ENCODE measurements at regions not wholly inside any gene's neighbourhood (a gene's known extent, or its start where the extent isn't known, plus 50 kb on each side); places are given as distances from the start of the nearest gene placed in this dataset.

DNA sequence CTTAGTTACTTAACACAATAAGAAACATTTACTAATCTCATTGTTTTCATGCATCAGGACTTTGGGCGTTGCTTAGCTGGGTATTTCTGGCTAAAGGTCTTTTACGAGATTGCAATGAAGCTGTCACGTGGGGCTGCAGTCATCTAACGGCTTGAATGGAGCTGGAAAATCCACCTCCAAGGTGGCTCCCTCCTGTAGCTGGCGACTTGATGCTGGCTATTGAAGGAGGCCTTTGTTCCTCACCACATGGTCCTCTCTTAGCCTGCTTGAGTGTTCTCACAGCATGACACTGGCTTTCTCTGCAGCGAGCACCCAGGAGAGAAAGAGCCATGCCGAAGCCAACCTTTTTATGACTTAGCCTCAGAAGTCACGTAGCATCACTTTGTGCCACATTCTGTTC lies 92.0 kb downstream of the NHLRC3 start (continued):
- TF ChIP-seq, protein P1, sequence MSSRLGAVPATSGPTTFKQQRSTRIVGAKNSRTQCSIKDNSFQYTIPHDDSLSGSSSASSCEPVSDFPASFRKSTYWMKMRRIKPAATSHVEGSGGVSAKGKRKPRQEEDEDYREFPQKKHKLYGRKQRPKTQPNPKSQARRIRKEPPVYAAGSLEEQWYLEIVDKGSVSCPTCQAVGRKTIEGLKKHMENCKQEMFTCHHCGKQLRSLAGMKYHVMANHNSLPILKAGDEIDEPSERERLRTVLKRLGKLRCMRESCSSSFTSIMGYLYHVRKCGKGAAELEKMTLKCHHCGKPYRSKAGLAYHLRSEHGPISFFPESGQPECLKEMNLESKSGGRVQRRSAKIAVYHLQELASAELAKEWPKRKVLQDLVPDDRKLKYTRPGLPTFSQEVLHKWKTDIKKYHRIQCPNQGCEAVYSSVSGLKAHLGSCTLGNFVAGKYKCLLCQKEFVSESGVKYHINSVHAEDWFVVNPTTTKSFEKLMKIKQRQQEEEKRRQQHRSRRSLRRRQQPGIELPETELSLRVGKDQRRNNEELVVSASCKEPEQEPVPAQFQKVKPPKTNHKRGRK (tag; IDR thresholded peaks at IDR 0.05): no peak

DNA sequence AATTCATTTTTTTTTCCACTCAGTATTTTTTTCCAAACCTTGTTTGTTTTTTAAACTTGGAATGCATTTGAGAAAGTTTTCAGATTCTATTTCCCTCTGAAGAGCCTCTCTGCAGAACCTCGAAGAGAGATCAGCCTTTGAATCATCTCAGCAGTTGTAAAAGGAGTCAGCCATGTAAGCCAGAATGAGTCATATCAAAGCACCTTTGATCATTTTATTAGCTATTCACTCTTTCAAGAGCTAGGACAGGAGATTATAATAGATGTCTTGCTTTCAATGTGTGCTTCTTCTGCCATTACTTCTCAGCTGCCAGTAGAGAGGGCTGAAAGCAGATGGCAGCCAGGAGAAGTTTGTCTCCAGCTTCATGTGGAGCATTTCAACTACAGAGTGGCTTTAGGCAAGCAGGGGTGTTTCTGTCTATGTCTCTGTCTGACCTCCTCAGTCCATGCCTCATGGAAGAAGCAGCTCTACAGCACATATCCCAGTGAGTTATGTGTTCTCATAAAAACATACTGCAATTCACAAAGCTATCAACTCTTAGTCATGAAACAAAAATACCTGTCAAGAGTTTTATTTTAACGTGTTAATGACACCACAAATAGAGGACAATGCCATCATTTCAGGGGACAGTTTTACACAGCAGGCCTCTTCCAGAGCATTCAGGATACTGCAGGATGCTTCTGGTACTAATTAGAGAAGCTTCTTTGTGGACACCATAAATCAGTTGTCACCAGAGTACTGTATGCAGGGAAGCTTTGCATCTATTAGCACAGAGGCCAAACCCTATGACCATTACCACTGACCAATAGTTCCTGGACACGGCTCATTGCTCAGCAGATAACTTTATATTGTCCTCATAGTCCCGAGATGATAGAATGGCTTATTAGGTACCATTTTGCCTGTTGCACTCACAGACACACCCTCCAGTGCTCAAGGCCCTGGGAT lies 94.3 kb downstream of the NHLRC3 start:
- DNase-seq (ENCODE audit: extremely low read depth in 1 of 4, low spot score in 3 of 4) (no peak), FAIRE-seq (no peak), ATAC-seq (no peak)
- Histone ChIP-seq H3K9me1 (ENCODE audit: control insufficient read depth, insufficient read depth, low read length) (no peaks in the 10 kb centered on the region), H3K4me3 (no peak overlapping the region), H4K20me1 (replicated peaks; ENCODE audit: control insufficient read depth, insufficient read depth, low read length) (no peaks in the 10 kb centered on the region), H3K9me3 (replicated peaks; ENCODE audit: control insufficient read depth, insufficient read depth, low read depth, low read length) (no peaks in the 10 kb centered on the region), H2AFZ (ENCODE audit: low read depth, low read length) (no peak overlapping the region), H3K4me2 (ENCODE audit: insufficient read depth, low read length) (no peak overlapping the region), H3K9ac (ENCODE audit: insufficient read depth in 1 of 2, low read depth in 2 of 2, low read length in 2 of 2) (no peak overlapping the region), H3K79me2 (ENCODE audit: control insufficient read depth, insufficient read depth, low read length) (no peaks in the 10 kb centered on the region), H3K4me1 (replicated peaks in 1 of 2; ENCODE audit: control insufficient read depth in 2 of 2, insufficient read depth in 2 of 2, low read length in 2 of 2) (no peaks in the 10 kb centered on the region), H3K27ac (ENCODE audit: extremely low read depth, low read depth, low read length) (no peak overlapping the region), H3K36me3 (ENCODE audit: control insufficient read depth, insufficient read depth, low read length) (no peaks in the 10 kb centered on the region), H3K27me3 (ENCODE audit: control insufficient read depth in 2 of 2, insufficient read depth in 2 of 2, low read length in 2 of 2) (no peaks in the 10 kb centered on the region)
- CTCF ChIA-PET (ENCODE audit: low intra/inter-chr PET ratio): no interaction called here
- BruUV-seq (replicated peaks): no TSS peak
- in situ Hi-C loops (cut with MboI): no loop called here
- TF ChIP-seq NR1H2 (CRISPR knock-in tag; IDR thresholded peaks at IDR 0.05) (no peak), ZNF644 (tag; IDR thresholded peaks at IDR 0.05; ENCODE audit: low read depth) (no peak), ZNF23 (CRISPR knock-in tag; IDR thresholded peaks at IDR 0.05) (no peak), U2AF1 (optimal IDR thresholded peaks at IDR 0.05; ENCODE audit: low read depth, low read length) (no peak), ZFPM2 (CRISPR knock-in tag; IDR thresholded peaks at IDR 0.05) (no peak), ZNF274 (IDR thresholded peaks at IDR 0.05; ENCODE audit: borderline replicate concordance, low read depth, low read length) (no peak), NR4A1 (CRISPR knock-in tag; IDR thresholded peaks at IDR 0.05) (no peak), NR4A1 (tag; IDR thresholded peaks at IDR 0.05) (no peak), RBM14 (IDR thresholded peaks at IDR 0.05; ENCODE audit: borderline replicate concordance, insufficient read depth, low read depth, low read length) (no peak), SIN3B (IDR thresholded peaks at IDR 0.05; ENCODE audit: low read depth) (no peak)
- TF ChIP-seq, protein P2, sequence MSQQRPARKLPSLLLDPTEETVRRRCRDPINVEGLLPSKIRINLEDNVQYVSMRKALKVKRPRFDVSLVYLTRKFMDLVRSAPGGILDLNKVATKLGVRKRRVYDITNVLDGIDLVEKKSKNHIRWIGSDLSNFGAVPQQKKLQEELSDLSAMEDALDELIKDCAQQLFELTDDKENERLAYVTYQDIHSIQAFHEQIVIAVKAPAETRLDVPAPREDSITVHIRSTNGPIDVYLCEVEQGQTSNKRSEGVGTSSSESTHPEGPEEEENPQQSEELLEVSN (IDR thresholded peaks at IDR 0.05; ENCODE audit: borderline replicate concordance in 1 of 2, extremely low read depth in 1 of 2, insufficient read depth in 1 of 2, insufficient read length in 1 of 2, low read depth in 1 of 2, low read length in 1 of 2, poor library complexity in 1 of 2, severe bottlenecking in 1 of 2): no peak
- TF ChIP-seq, protein P3, sequence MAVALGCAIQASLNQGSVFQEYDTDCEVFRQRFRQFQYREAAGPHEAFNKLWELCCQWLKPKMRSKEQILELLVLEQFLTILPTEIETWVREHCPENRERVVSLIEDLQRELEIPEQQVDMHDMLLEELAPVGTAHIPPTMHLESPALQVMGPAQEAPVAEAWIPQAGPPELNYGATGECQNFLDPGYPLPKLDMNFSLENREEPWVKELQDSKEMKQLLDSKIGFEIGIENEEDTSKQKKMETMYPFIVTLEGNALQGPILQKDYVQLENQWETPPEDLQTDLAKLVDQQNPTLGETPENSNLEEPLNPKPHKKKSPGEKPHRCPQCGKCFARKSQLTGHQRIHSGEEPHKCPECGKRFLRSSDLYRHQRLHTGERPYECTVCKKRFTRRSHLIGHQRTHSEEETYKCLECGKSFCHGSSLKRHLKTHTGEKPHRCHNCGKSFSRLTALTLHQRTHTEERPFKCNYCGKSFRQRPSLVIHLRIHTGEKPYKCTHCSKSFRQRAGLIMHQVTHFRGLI (CRISPR knock-in tag; IDR thresholded peaks at IDR 0.05): no peak
- TF ChIP-seq, protein P4, sequence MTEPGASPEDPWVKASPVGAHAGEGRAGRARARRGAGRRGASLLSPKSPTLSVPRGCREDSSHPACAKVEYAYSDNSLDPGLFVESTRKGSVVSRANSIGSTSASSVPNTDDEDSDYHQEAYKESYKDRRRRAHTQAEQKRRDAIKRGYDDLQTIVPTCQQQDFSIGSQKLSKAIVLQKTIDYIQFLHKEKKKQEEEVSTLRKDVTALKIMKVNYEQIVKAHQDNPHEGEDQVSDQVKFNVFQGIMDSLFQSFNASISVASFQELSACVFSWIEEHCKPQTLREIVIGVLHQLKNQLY (CRISPR knock-in tag; conservative IDR thresholded peaks at IDR 0.05): no peak
- WGBS (ENCODE audit: insufficient coverage, low coverage, missing lambda C conversion rate): 2% methylated on average over 3 of the region's 4 CpGs
- POLR2A ChIA-PET: no interaction called here
- intact Hi-C loops (cut with micrococcal nuclease): no loop called here
